ENCODE measurements at regions not wholly inside any gene's neighbourhood (a gene's known extent, or its start where the extent isn't known, plus 50 kb on each side); places are given as distances from the start of the nearest gene placed in this dataset.

- Histone ChIP-seq H3K27ac (ENCODE audit: low read length) (no peak overlapping the region), H3K4me3 (ENCODE audit: low read length) (no peak overlapping the region), H3K27me3 (ENCODE audit: control insufficient read depth, insufficient read depth, low read length) (no peaks in the 10 kb centered on the region), H3K4me1 (ENCODE audit: control insufficient read depth, low read depth, low read length) (peaks cover 4% of the 10 kb centered on the region), H3K9ac (ENCODE audit: low read length) (no peak overlapping the region), H3K9me3 (ENCODE audit: control insufficient read depth, low read depth, low read length) (no peaks in the 10 kb centered on the region), H3K36me3 (ENCODE audit: control insufficient read depth, low read depth, low read length) (no peaks in the 10 kb centered on the region)
Measured at GRCh38 chr1:83756984-83757717, 241.8 kb downstream of the TTLL7 start.

GRCh38 chr1:83751602-83752001, 247.3 kb downstream of the TTLL7 start:
- no peak overlapping the region for H3K9ac ChIP-seq (ENCODE audit: low read length)

GRCh38 chr1:83750201-83750600, 248.7 kb downstream of the TTLL7 start:
- no peaks in the 10 kb centered on the region for H3K9me3 ChIP-seq (ENCODE audit: control insufficient read depth, low read depth, low read length)
- H3K9ac ChIP-seq (ENCODE audit: low read length): no peak overlapping the region
- H3K27ac ChIP-seq (ENCODE audit: low read length): no peak overlapping the region
- H3K36me3 ChIP-seq (ENCODE audit: control insufficient read depth, low read depth, low read length): no peaks in the 10 kb centered on the region
- H3K4me3 ChIP-seq (ENCODE audit: low read length): no peak overlapping the region
- no peaks in the 10 kb centered on the region for H3K27me3 ChIP-seq (ENCODE audit: control insufficient read depth, insufficient read depth, low read length)
- no peaks in the 10 kb centered on the region for H3K4me1 ChIP-seq (ENCODE audit: control insufficient read depth, low read depth, low read length)

More at GRCh38 chr1:83751602-83752001, 247.3 kb downstream of the TTLL7 start:
- H3K4me3 ChIP-seq (ENCODE audit: low read length): no peak overlapping the region
- H3K9me3 ChIP-seq (ENCODE audit: control insufficient read depth, low read depth, low read length): no peaks in the 10 kb centered on the region
- no peaks in the 10 kb centered on the region for H3K27me3 ChIP-seq (ENCODE audit: control insufficient read depth, insufficient read depth, low read length)
- H3K36me3 ChIP-seq (ENCODE audit: control insufficient read depth, low read depth, low read length): no peaks in the 10 kb centered on the region
- H3K27ac ChIP-seq (ENCODE audit: low read length): no peak overlapping the region
- no peaks in the 10 kb centered on the region for H3K4me1 ChIP-seq (ENCODE audit: control insufficient read depth, low read depth, low read length)

- no peak overlapping the region for H3K9ac ChIP-seq (ENCODE audit: low read length)
- no peak overlapping the region for H3K27ac ChIP-seq (ENCODE audit: low read length)
- H3K36me3 ChIP-seq (ENCODE audit: control insufficient read depth, low read depth, low read length): no peaks in the 10 kb centered on the region
- no peaks in the 10 kb centered on the region for H3K27me3 ChIP-seq (ENCODE audit: control insufficient read depth, insufficient read depth, low read length)
- no peak overlapping the region for H3K4me3 ChIP-seq (ENCODE audit: low read length)
- H3K4me1 ChIP-seq (ENCODE audit: control insufficient read depth, low read depth, low read length): no peaks in the 10 kb centered on the region
- no peaks in the 10 kb centered on the region for H3K9me3 ChIP-seq (ENCODE audit: control insufficient read depth, low read depth, low read length)
Measured at GRCh38 chr1:83747853-83748482, 251.0 kb downstream of the TTLL7 start.

GRCh38 chr1:83746234-83746633, 252.7 kb downstream of the TTLL7 start:
- Histone ChIP-seq H3K9ac (ENCODE audit: low read length) (no peak overlapping the region), H3K27ac (ENCODE audit: low read length) (no peak overlapping the region), H3K4me1 (ENCODE audit: control insufficient read depth, low read depth, low read length) (peaks cover 8% of the 10 kb centered on the region), H3K9me3 (ENCODE audit: control insufficient read depth, low read depth, low read length) (no peaks in the 10 kb centered on the region), H3K36me3 (ENCODE audit: control insufficient read depth, low read depth, low read length) (no peaks in the 10 kb centered on the region), H3K4me3 (ENCODE audit: low read length) (no peak overlapping the region), H3K27me3 (ENCODE audit: control insufficient read depth, insufficient read depth, low read length) (no peaks in the 10 kb centered on the region)

- Histone ChIP-seq H3K4me1 (ENCODE audit: control insufficient read depth, low read depth, low read length) (peaks cover 14% of the 10 kb centered on the region), H3K36me3 (ENCODE audit: control insufficient read depth, low read depth, low read length) (no peaks in the 10 kb centered on the region), H3K4me3 (ENCODE audit: low read length) (no peak overlapping the region), H3K9ac (ENCODE audit: low read length) (no peak overlapping the region), H3K9me3 (ENCODE audit: control insufficient read depth, low read depth, low read length) (no peaks in the 10 kb centered on the region), H3K27ac (ENCODE audit: low read length) (no peak overlapping the region), H3K27me3 (ENCODE audit: control insufficient read depth, insufficient read depth, low read length) (no peaks in the 10 kb centered on the region)
Measured at GRCh38 chr1:83742446-83742845, 256.5 kb downstream of the TTLL7 start.

GRCh38 chr1:83741770-83742169, 257.2 kb downstream of the TTLL7 start:
- H3K9me3 ChIP-seq (ENCODE audit: control insufficient read depth, low read depth, low read length): no peaks in the 10 kb centered on the region
- no peaks in the 10 kb centered on the region for H3K27me3 ChIP-seq (ENCODE audit: control insufficient read depth, insufficient read depth, low read length)
- peaks cover 14% of the 10 kb centered on the region for H3K4me1 ChIP-seq (ENCODE audit: control insufficient read depth, low read depth, low read length)
- H3K27ac ChIP-seq (ENCODE audit: low read length): no peak overlapping the region
- no peak overlapping the region for H3K9ac ChIP-seq (ENCODE audit: low read length)
- H3K36me3 ChIP-seq (ENCODE audit: control insufficient read depth, low read depth, low read length): no peaks in the 10 kb centered on the region
- H3K4me3 ChIP-seq (ENCODE audit: low read length): no peak overlapping the region

- no peak overlapping the region for H3K9ac ChIP-seq (ENCODE audit: low read length)
- H3K4me3 ChIP-seq (ENCODE audit: low read length): no peak overlapping the region
- peaks cover 14% of the 10 kb centered on the region for H3K4me1 ChIP-seq (ENCODE audit: control insufficient read depth, low read depth, low read length)
- no peak overlapping the region for H3K27ac ChIP-seq (ENCODE audit: low read length)
- H3K36me3 ChIP-seq (ENCODE audit: control insufficient read depth, low read depth, low read length): no peaks in the 10 kb centered on the region
- H3K9me3 ChIP-seq (ENCODE audit: control insufficient read depth, low read depth, low read length): no peaks in the 10 kb centered on the region
- H3K27me3 ChIP-seq (ENCODE audit: control insufficient read depth, insufficient read depth, low read length): no peaks in the 10 kb centered on the region
Measured at GRCh38 chr1:83741348-83741747, 257.6 kb downstream of the TTLL7 start.

- Histone ChIP-seq H3K4me1 (ENCODE audit: control insufficient read depth, low read depth, low read length) (no peaks in the 10 kb centered on the region), H3K27me3 (ENCODE audit: control insufficient read depth, insufficient read depth, low read length) (no peaks in the 10 kb centered on the region), H3K4me3 (ENCODE audit: low read length) (no peak overlapping the region), H3K9ac (ENCODE audit: low read length) (no peak overlapping the region), H3K36me3 (ENCODE audit: control insufficient read depth, low read depth, low read length) (no peaks in the 10 kb centered on the region), H3K27ac (ENCODE audit: low read length) (no peak overlapping the region), H3K9me3 (ENCODE audit: control insufficient read depth, low read depth, low read length) (no peaks in the 10 kb centered on the region)
Measured at GRCh38 chr1:83735526-83735925, 263.4 kb downstream of the TTLL7 start.

- H3K4me1 ChIP-seq (ENCODE audit: control insufficient read depth, low read depth, low read length): no peaks in the 10 kb centered on the region
- H3K9me3 ChIP-seq (ENCODE audit: control insufficient read depth, low read depth, low read length): no peaks in the 10 kb centered on the region
- no peaks in the 10 kb centered on the region for H3K27me3 ChIP-seq (ENCODE audit: control insufficient read depth, insufficient read depth, low read length)
Measured at GRCh38 chr1:83734420-83734819, 264.5 kb downstream of the TTLL7 start.

GRCh38 chr1:83725735-83726360, 273.1 kb downstream of the TTLL7 start:
- Histone ChIP-seq H3K4me1 (ENCODE audit: control insufficient read depth, low read depth, low read length) (no peaks in the 10 kb centered on the region), H3K36me3 (ENCODE audit: control insufficient read depth, low read depth, low read length) (no peaks in the 10 kb centered on the region), H3K9ac (ENCODE audit: low read length) (no peak overlapping the region), H3K27ac (ENCODE audit: low read length) (no peak overlapping the region), H3K9me3 (ENCODE audit: control insufficient read depth, low read depth, low read length) (no peaks in the 10 kb centered on the region), H3K4me3 (ENCODE audit: low read length) (no peak overlapping the region), H3K27me3 (ENCODE audit: control insufficient read depth, insufficient read depth, low read length) (no peaks in the 10 kb centered on the region)

More at GRCh38 chr1:83734420-83734819, 264.5 kb downstream of the TTLL7 start:
- no peak overlapping the region for H3K4me3 ChIP-seq (ENCODE audit: low read length)
- H3K9ac ChIP-seq (ENCODE audit: low read length): no peak overlapping the region
- no peaks in the 10 kb centered on the region for H3K36me3 ChIP-seq (ENCODE audit: control insufficient read depth, low read depth, low read length)
- no peak overlapping the region for H3K27ac ChIP-seq (ENCODE audit: low read length)
